HCT116 (cell line): ENCODE measurements at regions not wholly inside any gene's neighbourhood (a gene's known extent, or its start where the extent isn't known, plus 50 kb on each side); places are given as distances from the start of the nearest gene placed in this dataset.

Source experiments
- ATAC-seq: fragments of 200-7000 bp; cut with Tn5 transposase; 2 replicates; pipeline ENCODE4 v1.9.1; 2020; ENCODE audit warnings: mild to moderate bottlenecking, moderate library complexity
- BruUV-seq: library from RNA; stranded (reverse); fragments of 400-500 nt; replicated peaks from 2 replicates; lab custom pipeline; 2021; lab: Mats Ljungman, UMichigan
- CTCF ChIA-PET: fragments of 300-600 bp; sonication (Branson Sonifier 250); formaldehyde crosslinking; loops from one replicate; lab custom pipeline; 2021; ENCODE audit warnings: antibody characterized with exemption; lab: Charles Lee
- POLR2A ChIA-PET: fragments of 300-600, 350-600 bp; sonication (Branson Sonifier 250); formaldehyde crosslinking; loops from one replicate; lab custom pipeline; 2021; ENCODE audit warnings: antibody characterized with exemption; lab: Charles Lee
- RAD21 ChIA-PET, 2 experiments: fragments of 300-600 bp; sonication (Branson Sonifier 250); formaldehyde crosslinking; loops; one replicate each; lab custom pipeline; 2023; ENCODE audit warnings: low total read pairs in 2 of 2; ENCODE audit not compliant: uncharacterized antibody in 2 of 2, unreplicated experiment in 2 of 2, low non-redundant PET in 1 of 2; lab: Charles Lee
- DNase-seq: peaks from one replicate; pipeline ENCODE4 v3.0.0-alpha.2; 2010; ENCODE audit warnings: low read depth, low spot score
- H2AFZ ChIP-seq: fragments of 200-600 bp; shearing (Covaris generic), sonication (generic); 2 replicates; pipeline ENCODE4 v1.6.1; 2017; ENCODE audit warnings: low read depth, mixed run types, mixed read lengths, antibody characterized with exemption, low read length; ENCODE audit not compliant: poor library complexity, severe bottlenecking
- H3K27ac ChIP-seq: 2 replicates; pipeline ENCODE4 v1.5.1; 2012; ENCODE audit warnings: low read depth, low read length
- H3K27me3 ChIP-seq: fragments of 200-600 bp; sonication (generic); 2 replicates; pipeline ENCODE4 v1.6.1; 2016; ENCODE audit warnings: mixed run types, low read length, mixed read lengths; ENCODE audit not compliant: insufficient read depth
- H3K36me3 ChIP-seq, 2 experiments: fragments of 200-500 bp in 1 of 2; fragments of 200-600 bp in 1 of 2; sonication (Bioruptor generic) in 1 of 2; sonication (generic) in 1 of 2; 2 replicates each; pipeline versions ENCODE4 v1.5.1 to v1.6.1; 2014 to 2016; ENCODE audit warnings: low read length in 2 of 2, inconsistent platforms in 1 of 2, mixed read lengths in 1 of 2, mixed run types in 1 of 2; ENCODE audit not compliant: insufficient read depth in 2 of 2, control insufficient read depth in 1 of 2
- H3K4me1 ChIP-seq, 2 experiments: fragments of 200-600 bp in 1 of 2; sonication (generic) in 1 of 2; 2 replicates each; pipeline versions ENCODE4 v1.5.1 to v1.6.1; 2012 to 2017; ENCODE audit warnings: low read length in 2 of 2, inconsistent platforms in 1 of 2, mild to moderate bottlenecking in 1 of 2, mixed read lengths in 1 of 2, mixed run types in 1 of 2, moderate library complexity in 1 of 2; ENCODE audit not compliant: insufficient read depth in 2 of 2, control insufficient read depth in 1 of 2
- H3K4me2 ChIP-seq: fragments of 200-600 bp; sonication (generic); 2 replicates; pipeline ENCODE4 v1.6.1; 2017; ENCODE audit warnings: mixed run types, low read length, mixed read lengths
- H3K4me3 ChIP-seq, 2 experiments: fragments of 200-600 bp in 1 of 2; sonication (generic) in 1 of 2; replicated peaks in 1 of 2; 2 replicates each; pipeline ENCODE4 v1.5.1; 2011 to 2016; ENCODE audit warnings: low read length in 2 of 2, control low read depth in 1 of 2, low read depth in 1 of 2, mild to moderate bottlenecking in 1 of 2, mixed read lengths in 1 of 2, mixed run types in 1 of 2
- H3K79me2 ChIP-seq: fragments of 200-600 bp; sonication (generic); 2 replicates; pipeline ENCODE4 v1.6.1; 2017; ENCODE audit warnings: mild to moderate bottlenecking, mixed run types, low read length, moderate library complexity, mixed read lengths; ENCODE audit not compliant: insufficient read depth
- H3K9ac ChIP-seq: fragments of 200-600 bp; sonication (generic); 2 replicates; pipeline ENCODE4 v1.6.1; 2016; ENCODE audit warnings: low read length, mixed read lengths
- H3K9me2 ChIP-seq: fragments of 200-600 bp; sonication (generic), shearing (Covaris generic); 2 replicates; pipeline ENCODE4 v1.6.1; 2017; ENCODE audit warnings: mixed run types, mild to moderate bottlenecking, moderate library complexity; ENCODE audit not compliant: insufficient read depth
- H3K9me3 ChIP-seq, 2 experiments: fragments of 200-500 bp in 1 of 2; fragments of 200-600 bp in 1 of 2; sonication (Bioruptor generic) in 1 of 2; sonication (generic) in 1 of 2; 2 replicates each; pipeline ENCODE4 v1.6.1; 2014 to 2017; ENCODE audit warnings: low read length in 2 of 2, mixed read lengths in 2 of 2, inconsistent platforms in 1 of 2, low read depth in 1 of 2, mild to moderate bottlenecking in 1 of 2, mixed run types in 1 of 2, moderate library complexity in 1 of 2; ENCODE audit not compliant: control insufficient read depth in 1 of 2, insufficient read depth in 1 of 2
- H4K20me1 ChIP-seq: fragments of 200-600 bp; sonication (generic), shearing (Covaris generic); 2 replicates; pipeline ENCODE4 v1.6.1; 2017; ENCODE audit warnings: mixed run types, mild to moderate bottlenecking, moderate library complexity; ENCODE audit not compliant: insufficient read depth
- CBX3 ChIP-seq: IDR thresholded peaks from 2 replicates; pipeline ENCODE4 v1.6.1; 2012; ENCODE audit warnings: low read depth
- CEBPB ChIP-seq: IDR thresholded peaks from 2 replicates; pipeline ENCODE4 v1.6.1; 2012; ENCODE audit warnings: low read depth
- EGR1 ChIP-seq: IDR thresholded peaks from 2 replicates; pipeline ENCODE4 v1.6.1; 2012; ENCODE audit warnings: low read depth
- ELF1 ChIP-seq: IDR thresholded peaks from 2 replicates; pipeline ENCODE4 v1.6.1; 2012; ENCODE audit warnings: low read depth, borderline replicate concordance
- FOSL1 ChIP-seq: IDR thresholded peaks from 2 replicates; pipeline ENCODE4 v1.6.1; 2012; ENCODE audit warnings: low read depth
- POLR2A ChIP-seq: IDR thresholded peaks from 2 replicates; pipeline ENCODE4 v1.7.0; 2011; ENCODE audit warnings: borderline replicate concordance; ENCODE audit not compliant: insufficient read depth, insufficient read length; ENCODE audit errors: extremely low read depth
- SP1 ChIP-seq: IDR thresholded peaks from 2 replicates; pipeline ENCODE4 v1.6.1; 2012; ENCODE audit warnings: low read depth
- SRF ChIP-seq: IDR thresholded peaks from 2 replicates; pipeline ENCODE4 v1.6.1; 2012; ENCODE audit warnings: low read depth
- TCF7L2 ChIP-seq: IDR thresholded peaks from 2 replicates; pipeline ENCODE4 v1.7.0; 2011; ENCODE audit warnings: borderline replicate concordance, inconsistent platforms; ENCODE audit not compliant: insufficient read depth, insufficient read length; ENCODE audit errors: extremely low read depth
- intact Hi-C: fragments of 100-400 bp; cut with micrococcal nuclease; formaldehyde crosslinking; loops from 2 replicates; pipeline ENCODE4 v1.10.0; 2022
- TF ChIP-seq, protein P1 (sequence below): IDR thresholded peaks from 2 replicates; pipeline ENCODE4 v1.6.1; 2012
- TF ChIP-seq, protein P2 (sequence below): IDR thresholded peaks from 2 replicates; pipeline ENCODE4 v1.6.1; 2012; ENCODE audit warnings: low read depth

DNA sequence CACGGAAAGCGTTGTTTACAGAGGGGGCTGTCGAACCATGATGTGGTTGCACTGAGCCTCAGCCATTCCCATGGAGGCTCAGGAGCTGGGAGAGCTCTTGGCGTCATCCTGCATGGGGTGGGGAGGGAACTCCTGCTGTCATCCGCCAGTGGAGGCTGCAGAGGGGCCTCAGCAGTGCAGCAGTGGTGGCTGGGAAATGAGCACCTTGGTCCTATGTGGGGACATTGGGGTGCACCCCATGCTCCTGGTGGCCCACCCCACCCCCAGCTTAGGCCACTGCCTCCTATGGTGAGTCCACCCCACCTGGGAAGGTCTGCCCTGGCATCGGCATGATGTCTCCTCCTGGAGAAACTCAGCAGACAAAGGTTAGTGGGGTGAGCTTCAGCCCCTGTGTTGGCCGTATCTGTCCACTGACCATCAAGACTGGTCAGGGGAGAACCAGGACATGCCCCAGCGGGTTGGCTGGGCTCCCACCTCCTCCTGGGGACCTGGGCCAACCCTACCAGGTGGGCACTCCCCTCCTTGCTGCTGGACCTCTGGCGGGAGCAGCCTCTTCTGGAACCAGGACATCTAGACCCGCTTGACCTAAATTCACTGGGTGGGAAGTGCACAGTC, 67.8 kb upstream of the HDAC4 start:
- Histone ChIP-seq H3K9me2 (no peaks in the 10 kb centered on the region), H3K27ac (no peak overlapping the region), H3K4me3 (no peak overlapping the region), H3K9me3 (no peaks in the 10 kb centered on the region), H3K4me2 (no peak overlapping the region), H4K20me1 (no peaks in the 10 kb centered on the region), H2AFZ (no peak overlapping the region), H3K36me3 (no peaks in the 10 kb centered on the region), H3K27me3 (peaks cover 11% of the 10 kb centered on the region; the same call in 1 of the 2 replicates), H3K4me1 (peaks cover 10 to 11% of the 10 kb centered on the region in 2 experiments; a peak in 3 of 4 replicates), H3K9ac (no peak overlapping the region), H3K79me2 (no peaks in the 10 kb centered on the region)
- TF ChIP-seq SP1 (no peak), FOSL1 (no peak), POLR2A (no peak), CEBPB (no peak), ELF1 (no peak), EGR1 (no peak), CBX3 (no peak), SRF (no peak), TCF7L2 (no peak)
- TF ChIP-seq, protein P1, sequence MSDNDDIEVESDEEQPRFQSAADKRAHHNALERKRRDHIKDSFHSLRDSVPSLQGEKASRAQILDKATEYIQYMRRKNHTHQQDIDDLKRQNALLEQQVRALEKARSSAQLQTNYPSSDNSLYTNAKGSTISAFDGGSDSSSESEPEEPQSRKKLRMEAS = no peak
- TF ChIP-seq, protein P2, sequence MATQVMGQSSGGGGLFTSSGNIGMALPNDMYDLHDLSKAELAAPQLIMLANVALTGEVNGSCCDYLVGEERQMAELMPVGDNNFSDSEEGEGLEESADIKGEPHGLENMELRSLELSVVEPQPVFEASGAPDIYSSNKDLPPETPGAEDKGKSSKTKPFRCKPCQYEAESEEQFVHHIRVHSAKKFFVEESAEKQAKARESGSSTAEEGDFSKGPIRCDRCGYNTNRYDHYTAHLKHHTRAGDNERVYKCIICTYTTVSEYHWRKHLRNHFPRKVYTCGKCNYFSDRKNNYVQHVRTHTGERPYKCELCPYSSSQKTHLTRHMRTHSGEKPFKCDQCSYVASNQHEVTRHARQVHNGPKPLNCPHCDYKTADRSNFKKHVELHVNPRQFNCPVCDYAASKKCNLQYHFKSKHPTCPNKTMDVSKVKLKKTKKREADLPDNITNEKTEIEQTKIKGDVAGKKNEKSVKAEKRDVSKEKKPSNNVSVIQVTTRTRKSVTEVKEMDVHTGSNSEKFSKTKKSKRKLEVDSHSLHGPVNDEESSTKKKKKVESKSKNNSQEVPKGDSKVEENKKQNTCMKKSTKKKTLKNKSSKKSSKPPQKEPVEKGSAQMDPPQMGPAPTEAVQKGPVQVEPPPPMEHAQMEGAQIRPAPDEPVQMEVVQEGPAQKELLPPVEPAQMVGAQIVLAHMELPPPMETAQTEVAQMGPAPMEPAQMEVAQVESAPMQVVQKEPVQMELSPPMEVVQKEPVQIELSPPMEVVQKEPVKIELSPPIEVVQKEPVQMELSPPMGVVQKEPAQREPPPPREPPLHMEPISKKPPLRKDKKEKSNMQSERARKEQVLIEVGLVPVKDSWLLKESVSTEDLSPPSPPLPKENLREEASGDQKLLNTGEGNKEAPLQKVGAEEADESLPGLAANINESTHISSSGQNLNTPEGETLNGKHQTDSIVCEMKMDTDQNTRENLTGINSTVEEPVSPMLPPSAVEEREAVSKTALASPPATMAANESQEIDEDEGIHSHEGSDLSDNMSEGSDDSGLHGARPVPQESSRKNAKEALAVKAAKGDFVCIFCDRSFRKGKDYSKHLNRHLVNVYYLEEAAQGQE = no peak
- CTCF ChIA-PET = no interaction called here
- RAD21 ChIA-PET = no interaction called here
- no peak for ATAC-seq
- no peak for DNase-seq
- POLR2A ChIA-PET = no interaction called here
- BruUV-seq = no TSS peak
- intact Hi-C loops = no loop called here
